H9 (cell line): ENCODE measurements at regions not wholly inside any gene's neighbourhood (a gene's known extent, or its start where the extent isn't known, plus 50 kb on each side); places are given as distances from the start of the nearest gene placed in this dataset.

Experiments
- DNase-seq: peaks from one replicate; pipeline ENCODE4 v3.0.0-alpha.2; 2017
- H2AFZ ChIP-seq: one replicate; pipeline ENCODE4 v1.6.1; 2013; ENCODE audit warnings: mild to moderate bottlenecking, low read length, control low read depth, moderate library complexity
- H2AK5ac ChIP-seq: 2 replicates; pipeline ENCODE4 v1.6.1; 2013; ENCODE audit warnings: low read length, control low read depth, mixed read lengths; ENCODE audit not compliant: insufficient read length
- H2BK120ac ChIP-seq: one replicate; pipeline ENCODE4 v1.6.1; 2013; ENCODE audit warnings: low read depth, mild to moderate bottlenecking, low read length, control low read depth, inconsistent platforms; ENCODE audit not compliant: poor library complexity, severe bottlenecking
- H2BK12ac ChIP-seq: 2 replicates; pipeline ENCODE4 v1.6.1; 2013; ENCODE audit warnings: low read length, control low read depth, mixed read lengths, low read depth; ENCODE audit not compliant: insufficient read length
- H2BK15ac ChIP-seq: 2 replicates; pipeline ENCODE4 v1.6.1; 2013; ENCODE audit warnings: low read depth, low read length, control low read depth
- H2BK20ac ChIP-seq: one replicate; pipeline ENCODE4 v1.6.1; 2013; ENCODE audit warnings: low read depth, mild to moderate bottlenecking, low read length, control low read depth, inconsistent platforms; ENCODE audit not compliant: poor library complexity, severe bottlenecking
- H2BK5ac ChIP-seq: 2 replicates; pipeline ENCODE4 v1.6.1; 2013; ENCODE audit warnings: low read length, control low read depth, mixed read lengths; ENCODE audit not compliant: insufficient read length
- H3K14ac ChIP-seq: 2 replicates; pipeline ENCODE4 v1.6.1; 2013; ENCODE audit warnings: low read length, control low read depth; ENCODE audit not compliant: insufficient read depth
- H3K18ac ChIP-seq: 2 replicates; pipeline ENCODE4 v1.6.1; 2013; ENCODE audit warnings: low read depth, mild to moderate bottlenecking, mixed read lengths, low read length, control low read depth; ENCODE audit not compliant: insufficient read length
- H3K23ac ChIP-seq: 2 replicates; pipeline ENCODE4 v1.6.1; 2013; ENCODE audit warnings: low read length, control low read depth, mixed read lengths, low read depth; ENCODE audit not compliant: insufficient read length
- H3K23me2 ChIP-seq: 2 replicates; pipeline ENCODE4 v1.6.1; 2013; ENCODE audit warnings: low read depth, mild to moderate bottlenecking, mixed read lengths, low read length, control low read depth; ENCODE audit not compliant: insufficient read length, poor library complexity, severe bottlenecking
- H3K27ac ChIP-seq: 2 replicates; pipeline ENCODE4 v1.5.1; 2013; ENCODE audit warnings: low read length, control low read depth, mixed read lengths, low read depth; ENCODE audit not compliant: insufficient read length
- H3K27me3 ChIP-seq: 2 replicates; pipeline ENCODE4 v1.6.1; 2013; ENCODE audit warnings: low read length, control low read depth, inconsistent platforms; ENCODE audit not compliant: insufficient read depth
- H3K4ac ChIP-seq: 2 replicates; pipeline ENCODE4 v1.6.1; 2013; ENCODE audit warnings: low read depth, mild to moderate bottlenecking, control low read depth, inconsistent platforms, low read length, moderate library complexity
- H3K4me1 ChIP-seq: 2 replicates; pipeline ENCODE4 v1.6.1; 2013; ENCODE audit warnings: low read length, control low read depth, inconsistent platforms; ENCODE audit not compliant: insufficient read depth
- H3K4me2 ChIP-seq: 2 replicates; pipeline ENCODE4 v1.6.1; 2013; ENCODE audit warnings: low read length, control low read depth, mixed read lengths; ENCODE audit not compliant: insufficient read length, insufficient read depth
- H3K56ac ChIP-seq: 2 replicates; pipeline ENCODE4 v1.6.1; 2013; ENCODE audit warnings: low read depth, mild to moderate bottlenecking, mixed read lengths, low read length, control low read depth; ENCODE audit not compliant: insufficient read length
- H3K79me1 ChIP-seq: 2 replicates; pipeline ENCODE4 v1.6.1; 2013; ENCODE audit warnings: low read depth, mild to moderate bottlenecking, moderate library complexity, low read length, control low read depth, inconsistent platforms; ENCODE audit not compliant: insufficient read depth, poor library complexity, severe bottlenecking
- H3K79me2 ChIP-seq: 2 replicates; pipeline ENCODE4 v1.6.1; 2013; ENCODE audit warnings: low read length, control low read depth, inconsistent platforms; ENCODE audit not compliant: insufficient read depth
- H3K9ac ChIP-seq: 2 replicates; pipeline ENCODE4 v1.6.1; 2013; ENCODE audit warnings: low read length, control low read depth, mixed read lengths; ENCODE audit not compliant: insufficient read length; ENCODE audit errors: extremely low read depth
- H3K9me3 ChIP-seq: one replicate; pipeline ENCODE4 v1.6.1; 2013; ENCODE audit warnings: low read depth, low read length, inconsistent platforms; ENCODE audit not compliant: control insufficient read depth
- H3T11ph ChIP-seq: one replicate; pipeline ENCODE4 v1.6.1; 2013; ENCODE audit warnings: mild to moderate bottlenecking, low read length, control low read depth, inconsistent platforms
- H4K20me1 ChIP-seq: one replicate; pipeline ENCODE4 v1.6.1; 2013; ENCODE audit not compliant: control insufficient read depth, insufficient read length, insufficient read depth
- H4K5ac ChIP-seq: 2 replicates; pipeline ENCODE4 v1.6.1; 2013; ENCODE audit warnings: low read depth, mild to moderate bottlenecking, mixed read lengths, low read length, control low read depth; ENCODE audit not compliant: insufficient read length
- H4K8ac ChIP-seq: replicated peaks from 2 replicates; pipeline ENCODE4 v1.6.1; 2013; ENCODE audit warnings: low read length, control low read depth, mixed read lengths, low read depth; ENCODE audit not compliant: insufficient read length
- H4K91ac ChIP-seq: 2 replicates; pipeline ENCODE4 v1.6.1; 2013; ENCODE audit warnings: low read depth, mild to moderate bottlenecking, moderate library complexity, mixed read lengths, low read length, control low read depth; ENCODE audit not compliant: insufficient read length
- H3K27ac Mint-ChIP-seq, 3 experiments: 2 replicates in 2 of 3; 3 replicates in 1 of 3; pipeline ENCODE4 v1.8.0; 2020 to 2021; ENCODE audit warnings: mixed read lengths in 3 of 3, mild to moderate bottlenecking in 1 of 3, moderate library complexity in 1 of 3
- H3K27me3 Mint-ChIP-seq: 2 replicates; pipeline ENCODE4 v1.8.0; 2021; ENCODE audit warnings: low read depth, mild to moderate bottlenecking, moderate library complexity, mixed read lengths
- H3K36me3 Mint-ChIP-seq, 3 experiments: 2 replicates in 2 of 3; 3 replicates in 1 of 3; pipeline ENCODE4 v1.8.0; 2020 to 2021; ENCODE audit warnings: low read depth in 3 of 3, mixed read lengths in 3 of 3; ENCODE audit not compliant: insufficient read depth in 1 of 3
- H3K4me1 Mint-ChIP-seq, 2 experiments: 2 replicates each; pipeline ENCODE4 v1.8.0; 2020; ENCODE audit warnings: mixed read lengths in 2 of 2
- H3K4me3 Mint-ChIP-seq, 2 experiments: 2 replicates in 1 of 2; 3 replicates in 1 of 2; pipeline ENCODE4 v1.8.0; 2020 to 2021; ENCODE audit warnings: mild to moderate bottlenecking in 2 of 2, mixed read lengths in 2 of 2, moderate library complexity in 1 of 2
- H3K9me3 Mint-ChIP-seq, 2 experiments: 2 replicates in 1 of 2; 3 replicates in 1 of 2; pipeline ENCODE4 v1.8.0; 2020; ENCODE audit warnings: mild to moderate bottlenecking in 2 of 2, mixed read lengths in 2 of 2, moderate library complexity in 1 of 2
- CTCF ChIP-seq: fragments of 200-600 bp; sonication (generic); conservative IDR thresholded peaks from 3 replicates; pipeline ENCODE4 v1.8.0; 2021; ENCODE audit warnings: antibody characterized with exemption, mild to moderate bottlenecking
- WGBS: extraction: QIAGEN DNeasy Blood & Tissue Kit; methylation state at CpG from one replicate; pipeline ENCODE4 v1.1.7; 2013; ENCODE audit warnings: missing lambda C conversion rate, low lambda C conversion rate, mixed read lengths; ENCODE audit not compliant: insufficient read length; ENCODE audit errors: extremely low coverage; 5-methylcytosine and 5-hydroxymethylcytosine counted together

GRCh38 chr2:425243-425642, 137.4 kb upstream of the ALKAL2 start:
- no peak overlapping the region for H2BK12ac ChIP-seq
- no peak overlapping the region for H3K23ac ChIP-seq
- no peaks in the 10 kb centered on the region for H3K9me3 ChIP-seq
- no peak overlapping the region for H2BK15ac ChIP-seq
- H3K27me3 ChIP-seq = no peaks in the 10 kb centered on the region
- no peaks in the 10 kb centered on the region for H4K20me1 ChIP-seq
- no peak overlapping the region for H2AK5ac ChIP-seq
- no peak overlapping the region for H2BK5ac ChIP-seq
- no peak overlapping the region for H4K5ac ChIP-seq
- no peak overlapping the region for H3K14ac ChIP-seq
- H2BK20ac ChIP-seq = no peak overlapping the region
- no peak overlapping the region for H3T11ph ChIP-seq
- H3K9me3 Mint-ChIP-seq = peaks cover 3% of the 10 kb centered on the region in 2 experiments; a peak in 3 of 5 replicates
- no peak overlapping the region for H3K18ac ChIP-seq
- H3K27me3 Mint-ChIP-seq = peaks cover 7% of the 10 kb centered on the region
- no peak overlapping the region for H3K4me3 Mint-ChIP-seq
- no peak overlapping the region for H2BK120ac ChIP-seq
- H3K4ac ChIP-seq = no peak overlapping the region
- no peaks in the 10 kb centered on the region for H3K79me1 ChIP-seq
- no peak overlapping the region for H2AFZ ChIP-seq
- no peak overlapping the region for H3K27ac Mint-ChIP-seq
- no peak for DNase-seq
- no peak overlapping the region for H4K91ac ChIP-seq
- no CpG with 5 or more reads among the region's 8 CpGs for WGBS
- H3K9ac ChIP-seq = no peak overlapping the region
- no peaks in the 10 kb centered on the region for H3K36me3 Mint-ChIP-seq
- H3K23me2 ChIP-seq = no peaks in the 10 kb centered on the region
- H3K4me1 Mint-ChIP-seq = peaks cover 8% of the 10 kb centered on the region in 2 experiments; a peak in 3 of 4 replicates
- no peak overlapping the region for H3K27ac ChIP-seq
- TF ChIP-seq CTCF = no peak
- no peak overlapping the region for H3K4me2 ChIP-seq
- no peak overlapping the region for H3K56ac ChIP-seq
- H3K4me1 ChIP-seq = no peaks in the 10 kb centered on the region; the same call in 1 of the 2 replicates
- H4K8ac ChIP-seq = no peak overlapping the region
- H3K79me2 ChIP-seq = no peaks in the 10 kb centered on the region
